SHP77 (cell line): ENCODE measurements at regions not wholly inside any gene's neighbourhood (a gene's known extent, or its start where the extent isn't known, plus 50 kb on each side); places are given as distances from the start of the nearest gene placed in this dataset.

Experiments
- DNase-seq, 2 experiments: peaks; one replicate each; lab custom pipeline; 2025; lab: John Stamatoyannopoulos, UW

DNA sequence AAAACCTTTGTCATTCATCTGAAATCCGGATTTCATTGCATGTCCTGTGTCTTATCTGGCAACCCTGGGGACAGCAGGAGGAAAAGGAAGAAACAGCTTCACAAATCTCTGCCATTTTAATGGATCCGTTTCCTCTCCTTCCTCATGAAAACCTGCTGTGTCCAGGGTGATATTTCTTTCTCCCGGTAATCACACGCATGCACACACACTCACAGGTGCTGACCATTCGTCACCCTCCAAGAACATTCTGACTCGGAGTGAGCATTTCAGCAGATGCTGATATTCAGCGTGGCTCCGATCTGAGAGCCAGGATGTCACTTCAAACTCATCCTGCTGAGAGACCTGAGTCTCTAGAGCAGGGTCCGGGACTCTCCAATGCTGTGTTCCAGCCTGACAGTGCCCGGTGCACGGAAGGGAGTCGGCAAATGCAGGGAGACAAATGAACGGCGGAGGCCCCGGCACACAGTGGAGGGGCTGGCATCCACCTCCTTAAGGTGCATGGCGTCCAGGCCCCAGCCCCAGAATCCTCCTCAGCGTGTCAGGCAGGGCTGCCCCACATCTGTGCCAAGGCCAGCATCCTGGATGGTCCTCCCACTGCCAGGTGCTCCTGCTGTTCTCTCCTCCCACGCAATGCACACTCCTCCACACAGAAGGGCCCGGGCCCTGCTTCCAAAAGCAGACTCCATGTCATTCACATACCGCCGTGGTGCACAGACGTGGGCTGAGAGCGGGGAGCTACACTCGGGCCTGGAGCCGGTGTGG is 70.7 kb downstream of the RBFOX3 start:
- no peak for DNase-seq

DNA sequence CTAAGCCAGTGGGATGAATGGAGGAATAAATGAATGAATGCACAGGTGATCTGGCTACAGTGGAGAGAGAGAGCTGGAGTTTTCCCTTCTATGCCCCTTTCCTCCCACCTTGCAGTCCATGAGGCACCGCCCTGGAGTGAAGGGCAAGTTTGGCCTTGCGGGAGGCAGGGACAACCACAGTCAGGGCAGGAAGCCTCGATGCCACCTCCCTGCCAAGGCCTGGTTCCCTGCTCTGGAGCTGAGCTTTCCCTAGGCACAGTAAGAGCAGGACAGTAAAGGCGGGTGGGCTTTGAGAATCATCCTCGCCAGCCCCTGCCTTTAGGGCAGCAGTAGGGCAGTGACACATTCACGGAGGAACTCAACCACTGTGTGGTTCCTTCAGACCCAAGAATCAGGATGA is 72.6 kb downstream of the RBFOX3 start:
- DNase-seq, result no peak

- no peak for DNase-seq
Observed at GRCh38 chr17:79537686-79538085, 73.2 kb downstream of the RBFOX3 start.

DNA sequence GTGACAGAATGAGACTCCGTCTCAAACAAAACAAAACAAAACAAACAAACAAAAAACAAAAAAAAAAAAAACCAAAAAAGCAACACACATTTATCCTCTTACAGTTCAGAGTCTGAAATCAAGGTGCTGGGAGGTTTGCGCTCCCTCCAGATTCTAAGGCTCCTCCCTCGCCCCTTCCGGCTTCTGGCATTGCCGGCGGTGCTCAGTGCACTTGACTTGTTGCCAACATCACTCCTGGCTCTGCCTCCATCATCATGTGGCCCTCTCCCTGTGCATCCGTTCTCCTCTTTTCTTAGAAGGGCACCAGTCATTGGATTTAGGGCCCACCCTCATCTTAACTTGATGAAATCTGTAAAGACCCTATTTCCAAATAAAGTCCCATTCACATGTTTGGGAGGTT is 73.8 kb downstream of the RBFOX3 start:
- DNase-seq, result no peak

DNA sequence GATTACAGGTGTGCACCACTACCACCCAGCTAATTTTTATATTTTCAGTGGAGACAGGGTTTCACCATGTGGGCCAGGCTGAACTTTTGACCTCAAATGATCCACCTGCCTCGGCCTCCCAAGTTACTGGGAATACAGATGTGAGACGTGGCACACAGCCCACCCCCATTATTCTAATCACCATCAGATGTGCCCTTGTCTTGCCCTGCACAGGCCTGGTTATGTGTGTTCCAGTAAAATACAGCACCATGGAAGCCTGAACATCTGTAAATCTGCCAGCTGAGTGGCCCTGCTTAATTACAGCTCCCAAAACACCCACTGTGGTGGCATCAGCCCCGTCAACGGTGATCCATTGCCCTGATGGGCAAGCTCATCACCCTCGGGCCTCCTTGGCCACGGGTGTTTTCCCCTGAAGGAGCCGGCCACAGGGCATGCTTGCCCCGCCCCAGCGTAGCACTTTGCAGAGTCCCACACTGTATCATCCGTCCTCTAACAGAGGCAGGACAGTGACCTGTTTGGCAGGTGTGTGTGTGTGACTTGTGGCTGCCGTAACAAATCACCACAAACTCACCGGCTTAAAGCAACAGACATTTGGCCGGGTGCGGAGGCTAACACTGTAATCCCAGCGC is 74.5 kb downstream of the RBFOX3 start:
- DNase-seq, result no peak

DNA sequence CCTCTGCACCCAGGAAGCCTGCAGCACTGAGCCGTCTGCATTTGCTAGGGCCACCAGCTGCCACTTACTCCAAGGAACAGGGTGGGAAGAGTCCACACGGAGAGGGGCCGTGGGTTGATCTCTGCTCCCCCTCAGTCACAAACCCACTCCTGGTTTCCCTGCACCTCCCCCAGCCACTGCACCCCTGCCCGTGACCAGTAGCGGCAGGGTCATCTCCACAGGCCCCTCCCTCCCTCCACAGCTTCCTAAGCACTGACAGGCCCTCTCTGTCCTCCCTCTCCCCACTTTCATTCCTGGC is 75.2 kb downstream of the RBFOX3 start:
- DNase-seq, result no peak

- no peak for DNase-seq
Observed at GRCh38 chr17:79534851-79535727, 75.8 kb downstream of the RBFOX3 start.

- no peak for DNase-seq
Observed at GRCh38 chr17:79534111-79534510, 76.7 kb downstream of the RBFOX3 start.

DNA sequence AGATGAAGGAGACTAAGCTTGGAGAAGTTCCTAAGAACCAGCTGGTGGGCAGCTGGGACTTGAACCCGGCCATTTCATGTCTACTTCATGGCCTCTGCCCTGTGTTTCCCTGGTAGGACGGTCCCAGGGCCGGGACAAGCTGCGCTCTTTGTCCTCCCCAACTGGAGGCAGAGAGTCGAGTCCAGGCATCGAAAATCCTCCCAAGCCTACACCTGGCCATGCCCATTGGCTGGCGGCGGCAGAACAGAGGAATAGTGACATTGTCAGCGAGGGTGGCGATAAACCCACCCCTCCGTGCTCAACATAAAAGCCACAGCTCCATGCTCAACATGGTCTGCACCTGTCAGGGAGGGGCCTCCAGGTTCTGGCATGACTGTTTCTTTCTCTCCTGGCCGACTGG is 77.7 kb downstream of the RBFOX3 start:
- no peak for DNase-seq

- DNase-seq, result no peak
Observed at GRCh38 chr17:79532107-79532790, 78.6 kb downstream of the RBFOX3 start.

DNA sequence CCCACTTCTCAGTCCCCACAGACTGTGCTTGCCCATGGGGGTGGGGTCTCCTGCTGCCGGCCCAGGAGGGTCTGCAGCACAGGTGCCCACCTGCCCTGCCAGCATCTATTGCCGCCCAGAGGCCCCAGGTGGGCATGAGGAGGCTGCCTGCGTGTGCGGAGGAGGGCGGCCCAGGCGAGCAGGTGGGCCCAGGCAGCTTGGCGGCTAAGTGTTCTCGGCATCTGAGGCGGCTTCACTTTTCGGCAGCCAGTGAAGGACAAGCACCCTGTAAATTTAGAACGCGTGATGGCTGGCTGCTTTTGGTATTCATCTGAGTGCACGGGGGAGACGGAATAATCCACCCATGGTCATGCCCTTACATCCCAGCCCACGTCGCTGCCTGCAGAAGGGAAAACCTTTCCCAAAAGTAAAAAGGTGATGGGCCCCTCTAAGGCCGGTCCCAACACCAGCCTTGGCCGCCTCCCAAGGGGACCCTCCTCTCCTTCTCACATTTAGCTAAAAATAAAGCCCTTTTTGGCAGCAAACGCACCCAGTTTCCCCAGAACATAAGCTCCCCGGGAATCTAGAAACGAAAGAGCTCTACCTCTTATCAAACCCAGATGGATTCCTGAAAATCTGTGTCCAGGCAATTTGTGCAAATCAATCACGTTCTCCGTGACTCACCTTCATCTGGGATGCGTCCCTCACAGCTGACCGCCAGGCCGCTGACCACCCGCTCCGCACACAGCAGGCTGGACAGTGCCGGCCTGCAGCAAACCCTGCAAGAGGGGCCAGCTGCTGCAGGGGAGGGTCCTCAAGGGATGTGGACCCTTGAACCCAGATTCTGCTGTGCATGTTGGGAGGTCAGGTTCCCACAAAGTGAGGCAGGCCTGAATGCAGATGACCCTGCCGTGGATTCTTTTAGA is 79.4 kb downstream of the RBFOX3 start:
- DNase-seq, result no peak

GRCh38 chr17:79530361-79531105 is 80.3 kb downstream of the RBFOX3 start:
- no peak for DNase-seq

- no peak for DNase-seq
Observed at GRCh38 chr17:79529661-79530081, 81.2 kb downstream of the RBFOX3 start.

DNA sequence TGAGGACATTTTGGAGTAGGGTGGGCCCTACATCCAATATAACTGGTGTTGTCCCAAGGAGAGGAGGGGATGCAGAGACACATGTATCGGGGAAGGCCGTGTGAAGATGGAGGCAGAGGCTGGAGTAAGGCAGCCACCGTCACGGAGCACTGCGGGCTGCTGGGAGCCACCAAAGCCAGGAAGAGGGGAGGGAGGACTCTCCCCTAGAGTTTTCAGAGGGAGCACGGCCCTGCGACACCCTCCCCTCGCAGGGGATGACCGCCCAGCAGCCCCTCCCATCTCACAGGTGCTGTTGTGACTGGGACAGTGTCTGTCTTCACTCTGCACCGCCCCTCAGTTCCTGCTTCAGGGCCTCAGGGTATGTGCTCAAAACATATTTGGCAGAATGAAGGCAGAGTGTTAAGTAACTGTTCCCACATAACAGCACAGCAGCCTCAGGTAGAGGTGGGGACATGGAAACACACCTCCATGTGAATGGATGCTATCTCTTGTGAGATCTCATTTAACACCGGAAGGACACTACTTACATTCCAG is 82.2 kb downstream of the RBFOX3 start:
- DNase-seq, result no peak

DNA sequence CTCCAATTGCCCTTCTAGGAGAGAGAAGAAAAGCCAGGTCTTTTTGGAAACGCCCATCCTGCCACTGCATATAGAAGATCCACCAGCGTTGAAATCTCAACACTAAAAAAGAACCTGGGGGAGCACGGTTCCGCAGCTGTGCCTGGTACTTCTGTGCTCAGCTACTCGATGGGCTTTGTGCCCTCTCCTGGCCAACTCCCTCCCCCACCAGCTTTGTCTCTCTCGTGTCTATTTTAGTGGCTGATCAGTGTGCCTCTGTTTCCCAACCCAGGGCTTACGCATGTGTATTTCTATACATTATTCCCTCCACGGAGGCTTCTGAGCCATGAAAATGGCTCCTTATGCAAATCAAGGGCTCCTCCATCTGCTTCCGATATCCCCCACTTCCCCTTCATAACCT is 83.5 kb downstream of the RBFOX3 start:
- no peak for DNase-seq

- no peak for DNase-seq
Observed at GRCh38 chr17:79525793-79526677, 84.8 kb downstream of the RBFOX3 start.

- DNase-seq, result no peak
Observed at GRCh38 chr17:79524213-79525187, 86.4 kb downstream of the RBFOX3 start.

DNA sequence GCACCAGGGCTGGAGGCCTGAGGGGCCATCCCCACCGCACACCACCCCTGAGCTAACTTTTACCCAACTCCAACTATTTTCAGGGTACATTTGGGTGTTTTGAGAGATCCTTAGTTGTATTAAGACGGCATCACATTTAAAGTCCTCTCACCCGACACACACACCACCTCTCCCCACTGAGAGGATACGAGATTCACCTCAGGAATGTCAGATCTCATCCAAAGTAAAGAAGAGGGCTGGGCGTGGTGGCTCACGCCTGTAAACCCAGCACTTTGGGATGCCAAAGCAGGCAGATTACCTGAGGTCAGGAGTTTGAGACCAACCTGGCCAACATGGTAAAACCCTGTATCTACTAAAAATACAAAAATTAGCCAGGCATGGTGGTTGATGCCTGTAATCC is 88.4 kb downstream of the RBFOX3 start:
- no peak for DNase-seq
